ENCODE measurements at regions not wholly inside any gene's neighbourhood (a gene's known extent, or its start where the extent isn't known, plus 50 kb on each side); places are given as distances from the start of the nearest gene placed in this dataset. TPM values are rescaled to one million over a fixed set of nuclear protein-coding genes. Genes with fewer than 3 reads are reported as not detected.

DNA sequence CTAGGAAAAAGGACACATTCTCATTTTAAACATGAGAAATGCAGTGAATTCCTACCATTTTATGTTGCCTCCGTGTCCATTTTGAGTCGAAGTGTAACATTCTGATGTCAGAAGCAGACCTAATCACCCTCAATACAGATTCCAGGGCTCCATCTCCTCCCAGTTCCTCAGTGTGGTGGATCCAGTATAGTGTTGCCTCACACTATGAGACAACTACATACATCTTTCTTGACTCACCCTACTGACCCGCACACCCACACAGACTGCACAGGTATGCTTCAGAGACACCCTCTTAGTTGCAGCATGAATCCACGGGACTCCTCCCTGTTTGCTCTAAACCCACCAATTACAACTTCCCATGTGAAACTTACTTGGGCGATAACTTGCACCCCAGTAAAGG lies 564.9 kb downstream of the SEMA5A start:
- H3K4me1 Mint-ChIP-seq: peaks cover 22% of the 10 kb centered on the region
- H3K27ac Mint-ChIP-seq: peak overlapping the region; percentile 44
- H3K27ac ChIP-seq: no peak overlapping the region
- no peak overlapping the region for H3K4me3 ChIP-seq
- H3K9ac ChIP-seq: no peak overlapping the region
- H3K36me3 ChIP-seq: no peaks in the 10 kb centered on the region
- no peaks in the 10 kb centered on the region for H4K20me1 ChIP-seq (ENCODE audit: low read depth)
- H3K4me2 ChIP-seq: no peak overlapping the region
- no peaks in the 10 kb centered on the region for H3K36me3 Mint-ChIP-seq
- H3K27me3 ChIP-seq: peaks cover 4% of the 10 kb centered on the region
- no peaks in the 10 kb centered on the region for H3K9me3 ChIP-seq (ENCODE audit: low read depth)
- TF ChIP-seq, protein P1, sequence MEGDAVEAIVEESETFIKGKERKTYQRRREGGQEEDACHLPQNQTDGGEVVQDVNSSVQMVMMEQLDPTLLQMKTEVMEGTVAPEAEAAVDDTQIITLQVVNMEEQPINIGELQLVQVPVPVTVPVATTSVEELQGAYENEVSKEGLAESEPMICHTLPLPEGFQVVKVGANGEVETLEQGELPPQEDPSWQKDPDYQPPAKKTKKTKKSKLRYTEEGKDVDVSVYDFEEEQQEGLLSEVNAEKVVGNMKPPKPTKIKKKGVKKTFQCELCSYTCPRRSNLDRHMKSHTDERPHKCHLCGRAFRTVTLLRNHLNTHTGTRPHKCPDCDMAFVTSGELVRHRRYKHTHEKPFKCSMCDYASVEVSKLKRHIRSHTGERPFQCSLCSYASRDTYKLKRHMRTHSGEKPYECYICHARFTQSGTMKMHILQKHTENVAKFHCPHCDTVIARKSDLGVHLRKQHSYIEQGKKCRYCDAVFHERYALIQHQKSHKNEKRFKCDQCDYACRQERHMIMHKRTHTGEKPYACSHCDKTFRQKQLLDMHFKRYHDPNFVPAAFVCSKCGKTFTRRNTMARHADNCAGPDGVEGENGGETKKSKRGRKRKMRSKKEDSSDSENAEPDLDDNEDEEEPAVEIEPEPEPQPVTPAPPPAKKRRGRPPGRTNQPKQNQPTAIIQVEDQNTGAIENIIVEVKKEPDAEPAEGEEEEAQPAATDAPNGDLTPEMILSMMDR (IDR thresholded peaks at IDR 0.05): no peak
- no peak for TF ChIP-seq EZH2 (IDR thresholded peaks at IDR 0.05)
- no peak for TF ChIP-seq EZH2phosphoT487 (IDR thresholded peaks at IDR 0.05)
- no peaks in the 10 kb centered on the region for H3K79me2 ChIP-seq (ENCODE audit: low read depth)
- H3K4me3 Mint-ChIP-seq: no peak overlapping the region
- no peaks in the 10 kb centered on the region for H3F3A ChIP-seq (ENCODE audit: low read depth)
- no peak overlapping the region for H2AFZ ChIP-seq (replicated peaks)
- DNase-seq (ENCODE audit: low spot score): no peak
- no peaks in the 10 kb centered on the region for H3K9me3 Mint-ChIP-seq
- peaks cover 14% of the 10 kb centered on the region for H3K4me1 ChIP-seq
- H3K27me3 Mint-ChIP-seq (ENCODE audit: insufficient read depth, low read depth): peaks cover 6% of the 10 kb centered on the region

DNA sequence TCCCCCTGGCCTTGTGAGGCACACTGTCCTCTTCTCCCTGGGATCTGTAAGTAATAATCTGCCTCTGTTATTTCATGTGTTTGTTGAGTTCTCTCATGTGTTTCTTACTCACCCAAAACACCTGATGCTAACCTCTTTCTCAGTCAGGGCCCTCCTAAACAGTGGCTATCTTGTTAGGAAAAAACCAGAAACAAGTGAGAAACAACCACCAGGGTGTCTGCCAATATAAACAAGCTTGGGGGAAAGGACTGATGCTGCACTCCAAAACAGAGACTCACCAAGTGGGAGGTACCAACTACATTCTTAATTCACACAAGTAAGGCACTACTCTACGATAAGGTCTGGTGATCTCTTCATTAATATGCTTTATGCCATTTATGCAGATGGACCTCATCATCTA lies 564.4 kb downstream of the SEMA5A start:
- TF ChIP-seq EZH2phosphoT487 (IDR thresholded peaks at IDR 0.05) (no peak), EZH2 (IDR thresholded peaks at IDR 0.05) (no peak)
- TF ChIP-seq, protein P1 (IDR thresholded peaks at IDR 0.05): no peak
- H3K9ac ChIP-seq: no peak overlapping the region
- H3K9me3 ChIP-seq (ENCODE audit: low read depth): no peaks in the 10 kb centered on the region
- no peaks in the 10 kb centered on the region for H3K9me3 Mint-ChIP-seq
- H3K36me3 ChIP-seq: no peaks in the 10 kb centered on the region
- H3K27ac Mint-ChIP-seq: peak overlapping the region; percentile 44
- no peak overlapping the region for H3K4me2 ChIP-seq
- no peaks in the 10 kb centered on the region for H3K79me2 ChIP-seq (ENCODE audit: low read depth)
- no peak overlapping the region for H3K27ac ChIP-seq
- H4K20me1 ChIP-seq (ENCODE audit: low read depth): no peaks in the 10 kb centered on the region
- H2AFZ ChIP-seq (replicated peaks): no peak overlapping the region
- peaks cover 14% of the 10 kb centered on the region for H3K4me1 ChIP-seq
- H3K4me1 Mint-ChIP-seq: peaks cover 22% of the 10 kb centered on the region
- no peak overlapping the region for H3K4me3 Mint-ChIP-seq
- no peaks in the 10 kb centered on the region for H3K36me3 Mint-ChIP-seq
- no peak overlapping the region for H3K4me3 ChIP-seq
- DNase-seq (ENCODE audit: low spot score): no peak
- H3K27me3 ChIP-seq: peaks cover 4% of the 10 kb centered on the region
- H3K27me3 Mint-ChIP-seq (ENCODE audit: insufficient read depth, low read depth): peaks cover 6% of the 10 kb centered on the region
- H3F3A ChIP-seq (ENCODE audit: low read depth): no peaks in the 10 kb centered on the region

DNA sequence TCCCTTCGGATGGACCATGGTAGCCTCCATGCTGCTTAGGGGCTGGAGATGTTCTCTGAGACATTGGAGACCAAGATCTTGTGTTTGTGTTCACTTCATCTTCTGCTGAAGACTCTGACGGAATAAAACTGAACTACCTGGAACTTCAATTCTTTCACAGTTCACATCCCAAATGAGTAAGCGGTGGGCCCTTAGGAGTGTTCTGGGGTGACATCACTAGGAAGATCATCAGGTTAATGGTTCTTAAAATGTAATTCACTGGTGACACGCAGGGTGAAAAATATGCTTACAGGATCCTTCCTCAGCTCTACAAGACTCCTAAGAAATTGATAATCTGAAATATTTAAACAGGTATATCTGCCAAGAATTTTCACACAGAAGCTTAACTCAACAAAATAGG lies 561.5 kb downstream of the SEMA5A start:
- DNase-seq (ENCODE audit: low spot score): no peak
- H3K27ac Mint-ChIP-seq: no peak overlapping the region
- Histone ChIP-seq H3K27me3 (no peaks in the 10 kb centered on the region), H3K4me1 (peaks cover 6% of the 10 kb centered on the region), H3K4me2 (no peak overlapping the region), H3K27ac (no peak overlapping the region), H3F3A (ENCODE audit: low read depth) (no peaks in the 10 kb centered on the region), H2AFZ (replicated peaks) (no peak overlapping the region), H3K36me3 (no peaks in the 10 kb centered on the region), H3K9ac (no peak overlapping the region), H4K20me1 (ENCODE audit: low read depth) (no peaks in the 10 kb centered on the region), H3K79me2 (ENCODE audit: low read depth) (no peaks in the 10 kb centered on the region), H3K9me3 (ENCODE audit: low read depth) (no peaks in the 10 kb centered on the region), H3K4me3 (no peak overlapping the region)
- TF ChIP-seq EZH2phosphoT487 (IDR thresholded peaks at IDR 0.05): no peak
- TF ChIP-seq, protein P1 (IDR thresholded peaks at IDR 0.05): no peak
- no peak for TF ChIP-seq EZH2 (IDR thresholded peaks at IDR 0.05)
- H3K9me3 Mint-ChIP-seq: no peaks in the 10 kb centered on the region
- no peaks in the 10 kb centered on the region for H3K36me3 Mint-ChIP-seq
- no peaks in the 10 kb centered on the region for H3K27me3 Mint-ChIP-seq (ENCODE audit: insufficient read depth, low read depth)
- H3K4me1 Mint-ChIP-seq: peaks cover 10% of the 10 kb centered on the region
- H3K4me3 Mint-ChIP-seq: no peak overlapping the region

MicroRNAs encoded in the stretch of these regions (microRNA counts, 767-probe panel; counts per million panel counts)
- microRNA hsa-miR-4458: 460 counts per million, percentile 90 among the panel's probes with 10 or more counts

Small RNAs in the stretch of these regions (small RNA-seq; reads per million reads assigned to genes)
- gene AC091895.1: not detected
- not detected for gene AC091912.1
- gene AC091912.2: not detected
- gene AC091932.2: not detected
- gene AC091932.4: not detected
- not detected for gene AC091953.1
- not detected for gene AC091953.2
- gene AC091953.3: not detected
- gene AC091953.5: not detected
- gene AC091965.3: not detected
- not detected for gene RNU1-76P
